ENCODE measurements at regions not wholly inside any gene's neighbourhood (a gene's known extent, or its start where the extent isn't known, plus 50 kb on each side); places are given as distances from the start of the nearest gene placed in this dataset.

DNA sequence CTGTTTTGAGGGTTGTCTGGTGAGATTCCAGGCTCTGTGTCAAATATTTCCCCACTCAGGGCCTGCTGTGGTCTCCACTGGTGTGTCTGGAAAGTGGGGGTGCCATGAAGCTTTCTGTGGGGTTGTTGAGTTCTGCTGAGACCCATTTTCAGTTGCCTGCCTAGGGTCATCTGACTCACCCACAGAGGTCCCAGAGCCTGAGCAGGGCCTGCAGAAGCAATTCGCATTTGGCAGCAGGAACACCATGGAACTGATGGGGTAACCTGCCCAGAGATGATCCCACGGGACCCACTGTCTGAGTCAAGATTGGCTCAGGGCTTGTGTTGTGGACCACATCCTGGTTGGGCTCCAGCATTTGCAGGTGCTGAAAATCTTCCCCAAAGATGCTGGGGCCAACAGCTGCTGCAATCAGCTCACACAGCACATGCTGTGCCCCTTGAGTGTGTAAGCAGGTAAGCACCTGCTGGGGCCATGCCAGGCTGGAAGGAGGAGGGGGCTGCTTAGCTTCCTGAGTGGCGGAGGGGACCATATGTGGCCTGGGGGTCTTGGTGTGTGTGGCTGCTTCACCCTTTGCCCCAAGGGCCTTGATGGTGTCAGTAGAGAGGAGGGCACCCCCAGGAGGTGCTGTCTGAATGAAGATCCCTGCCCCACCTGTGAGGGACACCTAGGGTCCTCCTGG is 1726.1 kb downstream of the TP53TG3F start:
- TF ChIP-seq, protein P1, sequence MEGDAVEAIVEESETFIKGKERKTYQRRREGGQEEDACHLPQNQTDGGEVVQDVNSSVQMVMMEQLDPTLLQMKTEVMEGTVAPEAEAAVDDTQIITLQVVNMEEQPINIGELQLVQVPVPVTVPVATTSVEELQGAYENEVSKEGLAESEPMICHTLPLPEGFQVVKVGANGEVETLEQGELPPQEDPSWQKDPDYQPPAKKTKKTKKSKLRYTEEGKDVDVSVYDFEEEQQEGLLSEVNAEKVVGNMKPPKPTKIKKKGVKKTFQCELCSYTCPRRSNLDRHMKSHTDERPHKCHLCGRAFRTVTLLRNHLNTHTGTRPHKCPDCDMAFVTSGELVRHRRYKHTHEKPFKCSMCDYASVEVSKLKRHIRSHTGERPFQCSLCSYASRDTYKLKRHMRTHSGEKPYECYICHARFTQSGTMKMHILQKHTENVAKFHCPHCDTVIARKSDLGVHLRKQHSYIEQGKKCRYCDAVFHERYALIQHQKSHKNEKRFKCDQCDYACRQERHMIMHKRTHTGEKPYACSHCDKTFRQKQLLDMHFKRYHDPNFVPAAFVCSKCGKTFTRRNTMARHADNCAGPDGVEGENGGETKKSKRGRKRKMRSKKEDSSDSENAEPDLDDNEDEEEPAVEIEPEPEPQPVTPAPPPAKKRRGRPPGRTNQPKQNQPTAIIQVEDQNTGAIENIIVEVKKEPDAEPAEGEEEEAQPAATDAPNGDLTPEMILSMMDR (IDR thresholded peaks at IDR 0.05; ENCODE audit: low read depth, low read length, poor library complexity, severe bottlenecking), result no peak
- no peak for TF ChIP-seq EZH2phosphoT487 (IDR thresholded peaks at IDR 0.05; ENCODE audit: borderline replicate concordance, low read length)

All from DOHH2 (cell line).